ENCODE measurements at regions not wholly inside any gene's neighbourhood (a gene's known extent, or its start where the extent isn't known, plus 50 kb on each side); places are given as distances from the start of the nearest gene placed in this dataset.

GRCh38 chr4:104099141-104099540 is 379.4 kb upstream of the TACR3 start:
- H3K4me3 ChIP-seq (ENCODE audit: insufficient read length, low read depth) = no peak overlapping the region
- H3K27me3 ChIP-seq (ENCODE audit: insufficient read depth, insufficient read length) = no peaks in the 10 kb centered on the region
- no peaks in the 10 kb centered on the region for H3K36me3 ChIP-seq (ENCODE audit: insufficient read depth, insufficient read length, low read length)
- peaks cover 25% of the 10 kb centered on the region; the same call in 1 of the 2 replicates for H3K9me3 ChIP-seq (ENCODE audit: insufficient read depth, low read length)
- TF ChIP-seq SUZ12 (IDR thresholded peaks at IDR 0.05; ENCODE audit: extremely low read depth, insufficient read depth, insufficient read length) = no peak
- TF ChIP-seq YY1 (IDR thresholded peaks at IDR 0.05; ENCODE audit: insufficient read depth, insufficient read length) = no peak
- no peak for TF ChIP-seq ZNF274 (IDR thresholded peaks at IDR 0.05; ENCODE audit: low read depth, low read length)
- no peak overlapping the region for H3K9ac ChIP-seq (ENCODE audit: insufficient read length, low read depth)
- H3K4me1 ChIP-seq (ENCODE audit: insufficient read depth, insufficient read length) = no peaks in the 10 kb centered on the region
- DNase-seq (ENCODE audit: low read depth, low spot score) = no peak

- H3K36me3 ChIP-seq (ENCODE audit: insufficient read depth, insufficient read length, low read length) = no peaks in the 10 kb centered on the region
- no peaks in the 10 kb centered on the region for H3K4me1 ChIP-seq (ENCODE audit: insufficient read depth, insufficient read length)
- DNase-seq (ENCODE audit: low read depth, low spot score) = no peak
- TF ChIP-seq YY1 (IDR thresholded peaks at IDR 0.05; ENCODE audit: insufficient read depth, insufficient read length) (no peak), SUZ12 (IDR thresholded peaks at IDR 0.05; ENCODE audit: extremely low read depth, insufficient read depth, insufficient read length) (no peak), ZNF274 (IDR thresholded peaks at IDR 0.05; ENCODE audit: low read depth, low read length) (no peak)
- H3K9me3 ChIP-seq (ENCODE audit: insufficient read depth, low read length) = 0 out of 2 replicates have a peak, but pooled peaks cover 3% of the 10 kb centered on the region
- H3K9ac ChIP-seq (ENCODE audit: insufficient read length, low read depth) = no peak overlapping the region
- no peaks in the 10 kb centered on the region for H3K27me3 ChIP-seq (ENCODE audit: insufficient read depth, insufficient read length)
- H3K4me3 ChIP-seq (ENCODE audit: insufficient read length, low read depth) = no peak overlapping the region
These were observed 373.5 kb upstream of the TACR3 start for GRCh38 chr4:104093247-104093646.

GRCh38 chr4:104073229-104073628 is 353.4 kb upstream of the TACR3 start:
- H3K4me3 ChIP-seq (ENCODE audit: insufficient read length, low read depth) = no peak overlapping the region
- no peaks in the 10 kb centered on the region for H3K27me3 ChIP-seq (ENCODE audit: insufficient read depth, insufficient read length)
- TF ChIP-seq SUZ12 (IDR thresholded peaks at IDR 0.05; ENCODE audit: extremely low read depth, insufficient read depth, insufficient read length) (no peak), ZNF274 (IDR thresholded peaks at IDR 0.05; ENCODE audit: low read depth, low read length) (no peak), YY1 (IDR thresholded peaks at IDR 0.05; ENCODE audit: insufficient read depth, insufficient read length) (no peak)
- no peak overlapping the region for H3K9ac ChIP-seq (ENCODE audit: insufficient read length, low read depth)
- no peaks in the 10 kb centered on the region for H3K36me3 ChIP-seq (ENCODE audit: insufficient read depth, insufficient read length, low read length)
- no peaks in the 10 kb centered on the region for H3K4me1 ChIP-seq (ENCODE audit: insufficient read depth, insufficient read length)
- no peak for DNase-seq (ENCODE audit: low read depth, low spot score)
- H3K9me3 ChIP-seq (ENCODE audit: insufficient read depth, low read length) = no peaks in the 10 kb centered on the region

- no peaks in the 10 kb centered on the region for H3K4me1 ChIP-seq (ENCODE audit: insufficient read depth, insufficient read length)
- TF ChIP-seq ZNF274 (IDR thresholded peaks at IDR 0.05; ENCODE audit: low read depth, low read length) (no peak), SUZ12 (IDR thresholded peaks at IDR 0.05; ENCODE audit: extremely low read depth, insufficient read depth, insufficient read length) (no peak), YY1 (IDR thresholded peaks at IDR 0.05; ENCODE audit: insufficient read depth, insufficient read length) (no peak)
- no peaks in the 10 kb centered on the region for H3K36me3 ChIP-seq (ENCODE audit: insufficient read depth, insufficient read length, low read length)
- H3K27me3 ChIP-seq (ENCODE audit: insufficient read depth, insufficient read length) = no peaks in the 10 kb centered on the region
- no peak for DNase-seq (ENCODE audit: low read depth, low spot score)
- no peaks in the 10 kb centered on the region for H3K9me3 ChIP-seq (ENCODE audit: insufficient read depth, low read length)
- H3K9ac ChIP-seq (ENCODE audit: insufficient read length, low read depth) = no peak overlapping the region
- no peak overlapping the region for H3K4me3 ChIP-seq (ENCODE audit: insufficient read length, low read depth)
These were observed 346.7 kb upstream of the TACR3 start for GRCh38 chr4:104066533-104066932.

GRCh38 chr4:104064646-104065577 is 345.1 kb upstream of the TACR3 start:
- no peak overlapping the region for H3K4me3 ChIP-seq (ENCODE audit: insufficient read length, low read depth)
- no peaks in the 10 kb centered on the region for H3K27me3 ChIP-seq (ENCODE audit: insufficient read depth, insufficient read length)
- TF ChIP-seq SUZ12 (IDR thresholded peaks at IDR 0.05; ENCODE audit: extremely low read depth, insufficient read depth, insufficient read length) (no peak), YY1 (IDR thresholded peaks at IDR 0.05; ENCODE audit: insufficient read depth, insufficient read length) (no peak), ZNF274 (IDR thresholded peaks at IDR 0.05; ENCODE audit: low read depth, low read length) (no peak)
- peak; percentile 33 for DNase-seq (ENCODE audit: low read depth, low spot score)
- H3K9ac ChIP-seq (ENCODE audit: insufficient read length, low read depth) = no peak overlapping the region
- no peaks in the 10 kb centered on the region for H3K36me3 ChIP-seq (ENCODE audit: insufficient read depth, insufficient read length, low read length)
- H3K9me3 ChIP-seq (ENCODE audit: insufficient read depth, low read length) = no peaks in the 10 kb centered on the region
- H3K4me1 ChIP-seq (ENCODE audit: insufficient read depth, insufficient read length) = no peaks in the 10 kb centered on the region

- TF ChIP-seq YY1 (IDR thresholded peaks at IDR 0.05; ENCODE audit: insufficient read depth, insufficient read length) (no peak), SUZ12 (IDR thresholded peaks at IDR 0.05; ENCODE audit: extremely low read depth, insufficient read depth, insufficient read length) (no peak), ZNF274 (IDR thresholded peaks at IDR 0.05; ENCODE audit: low read depth, low read length) (no peak)
- Histone ChIP-seq H3K9me3 (ENCODE audit: insufficient read depth, low read length) (no peaks in the 10 kb centered on the region), H3K4me1 (ENCODE audit: insufficient read depth, insufficient read length) (no peaks in the 10 kb centered on the region), H3K9ac (ENCODE audit: insufficient read length, low read depth) (no peak overlapping the region), H3K36me3 (ENCODE audit: insufficient read depth, insufficient read length, low read length) (no peaks in the 10 kb centered on the region), H3K4me3 (ENCODE audit: insufficient read length, low read depth) (no peak overlapping the region), H3K27me3 (ENCODE audit: insufficient read depth, insufficient read length) (no peaks in the 10 kb centered on the region)
- DNase-seq (ENCODE audit: low read depth, low spot score) = no peak
These were observed 343.6 kb upstream of the TACR3 start for GRCh38 chr4:104063341-104063740.

GRCh38 chr4:104044369-104044768 is 324.6 kb upstream of the TACR3 start:
- H3K9ac ChIP-seq (ENCODE audit: insufficient read length, low read depth) = no peak overlapping the region
- TF ChIP-seq ZNF274 (IDR thresholded peaks at IDR 0.05; ENCODE audit: low read depth, low read length) = no peak
- no peak for TF ChIP-seq YY1 (IDR thresholded peaks at IDR 0.05; ENCODE audit: insufficient read depth, insufficient read length)
- TF ChIP-seq SUZ12 (IDR thresholded peaks at IDR 0.05; ENCODE audit: extremely low read depth, insufficient read depth, insufficient read length) = no peak
- no peaks in the 10 kb centered on the region for H3K9me3 ChIP-seq (ENCODE audit: insufficient read depth, low read length)
- H3K4me3 ChIP-seq (ENCODE audit: insufficient read length, low read depth) = no peak overlapping the region
- H3K36me3 ChIP-seq (ENCODE audit: insufficient read depth, insufficient read length, low read length) = no peaks in the 10 kb centered on the region
- no peak for DNase-seq (ENCODE audit: low read depth, low spot score)
- H3K4me1 ChIP-seq (ENCODE audit: insufficient read depth, insufficient read length) = no peaks in the 10 kb centered on the region
- H3K27me3 ChIP-seq (ENCODE audit: insufficient read depth, insufficient read length) = no peaks in the 10 kb centered on the region

Data from NT2/D1 (cell line).